Activated CD4-positive, alpha-beta T cell treated with anti-CD3 and anti-CD28 coated beads for 48 hours (primary cell): ENCODE measurements at regions not wholly inside any gene's neighbourhood (a gene's known extent, or its start where the extent isn't known, plus 50 kb on each side); places are given as distances from the start of the nearest gene placed in this dataset.

Experiments
- DNase-seq: peaks from one replicate; pipeline ENCODE4 v3.0.0-alpha.2; 2020

DNA sequence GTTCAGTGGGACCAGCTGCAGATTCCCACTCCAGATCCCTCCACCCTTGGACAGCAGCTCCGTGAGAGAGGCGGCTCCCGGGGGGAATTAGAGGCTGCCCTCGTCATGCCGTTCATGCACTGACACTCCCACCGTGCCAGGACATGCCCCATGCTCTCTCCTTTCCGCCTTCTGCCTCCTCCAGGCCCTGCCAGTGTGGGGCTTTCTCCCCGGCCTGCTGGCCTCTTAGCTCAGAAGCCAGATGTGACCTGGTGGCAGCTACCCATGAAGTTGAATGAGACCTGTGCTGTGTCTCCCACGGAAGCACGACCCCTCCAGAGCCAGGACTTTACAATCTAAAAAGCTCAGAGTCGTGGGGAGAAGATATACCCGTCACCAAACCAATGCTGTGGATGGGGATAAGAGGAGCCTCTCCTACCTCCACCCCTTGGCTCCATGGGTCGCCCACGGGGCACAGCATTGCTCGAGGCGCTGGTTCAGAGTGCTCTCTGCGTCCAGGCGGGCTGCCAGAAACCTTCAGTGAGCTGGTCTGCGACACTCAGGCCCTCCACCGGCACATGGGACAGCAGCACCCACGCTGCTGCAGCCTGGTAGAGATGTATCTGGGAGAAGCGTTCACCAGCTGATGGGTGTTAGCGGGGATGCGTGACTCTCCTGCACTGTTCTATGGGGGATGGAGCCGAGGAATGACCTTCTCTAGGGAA is 111.0 kb upstream of the GPC1 start:
- DNase-seq, result no peak

DNA sequence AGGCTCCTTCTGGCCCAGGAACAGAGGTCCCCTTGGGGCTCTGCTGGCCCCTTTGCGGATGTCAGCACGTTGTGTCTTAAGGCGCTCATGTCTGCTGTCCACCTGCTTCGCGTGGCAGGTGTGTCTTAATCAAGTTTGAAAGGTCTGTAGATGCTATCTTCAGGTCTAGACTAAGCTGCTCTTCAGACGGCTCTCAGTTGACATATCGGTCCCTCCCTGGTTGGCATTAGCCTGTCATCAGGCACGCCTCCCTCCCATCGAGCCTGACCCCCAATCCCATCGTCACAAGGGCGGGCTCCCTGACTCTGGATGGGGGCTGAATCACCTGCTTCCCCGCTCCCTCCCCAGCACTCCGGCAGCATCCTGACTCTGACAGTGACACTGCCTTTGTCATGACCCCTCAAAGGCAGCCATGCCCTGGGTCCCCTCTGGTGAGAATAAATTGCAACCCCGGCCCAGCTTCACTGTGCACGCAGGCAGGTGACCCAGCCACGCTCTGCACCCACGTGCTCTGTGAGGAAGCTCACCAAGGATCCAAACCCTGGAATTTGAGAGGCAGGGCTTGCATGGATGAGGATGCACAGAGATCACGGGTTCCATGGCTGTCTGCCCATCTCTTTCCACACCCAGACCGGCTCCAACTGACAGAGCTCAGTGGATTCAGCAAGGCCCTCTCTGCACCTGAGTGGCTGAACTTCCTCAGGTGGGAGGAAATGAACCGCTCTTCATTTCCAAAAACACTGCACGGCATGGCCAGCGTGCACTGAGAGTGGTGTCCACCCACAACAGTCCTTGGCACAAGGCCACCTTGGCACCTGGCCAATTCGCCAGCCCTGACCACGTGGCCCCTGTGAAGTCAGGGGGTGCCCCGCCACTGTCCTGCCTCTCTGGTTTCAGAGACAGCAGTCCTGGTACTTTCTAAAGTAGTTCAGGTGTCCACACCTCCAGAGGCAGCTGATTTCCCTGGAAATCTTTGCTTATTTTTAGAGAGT is 110.2 kb upstream of the GPC1 start:
- no peak for DNase-seq

DNA sequence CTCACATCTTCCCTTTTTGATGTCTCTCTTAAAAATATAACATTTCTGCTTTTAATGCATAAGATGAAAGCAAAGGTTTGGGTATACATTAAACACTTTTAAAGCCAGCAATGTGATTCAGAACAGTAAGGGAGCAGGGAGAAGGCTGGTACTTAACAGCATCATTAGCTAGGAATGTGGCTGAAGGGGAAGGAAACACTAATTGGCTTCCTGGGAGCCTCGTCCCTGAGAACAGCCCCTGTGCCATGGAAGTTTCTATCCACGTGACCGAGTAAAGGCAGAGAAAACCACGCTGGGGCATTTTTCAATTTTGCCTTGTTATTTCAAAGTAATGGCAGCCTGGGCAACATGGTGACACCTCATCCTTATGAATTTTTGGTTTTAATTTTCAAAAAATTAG is 109.2 kb upstream of the GPC1 start:
- no peak for DNase-seq

DNA sequence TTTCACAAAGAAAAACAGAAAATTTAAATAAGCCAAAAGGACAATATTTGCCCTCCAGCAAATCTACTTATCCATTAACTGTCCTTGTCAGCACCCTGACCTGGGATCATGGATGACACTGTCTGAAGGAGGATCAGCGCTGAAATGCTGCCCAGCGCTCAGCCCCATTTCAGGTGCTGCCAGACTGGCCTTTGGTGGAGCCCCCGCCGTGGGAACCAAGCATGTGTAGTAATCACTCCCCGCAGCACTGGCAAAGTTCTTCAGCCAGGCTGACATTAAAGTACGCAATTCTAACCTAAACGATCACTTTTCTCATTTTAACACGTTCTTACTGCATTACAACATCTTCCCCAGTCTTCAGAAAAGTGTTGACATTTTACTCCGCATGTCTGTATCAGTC is 108.6 kb upstream of the GPC1 start:
- no peak for DNase-seq

DNA sequence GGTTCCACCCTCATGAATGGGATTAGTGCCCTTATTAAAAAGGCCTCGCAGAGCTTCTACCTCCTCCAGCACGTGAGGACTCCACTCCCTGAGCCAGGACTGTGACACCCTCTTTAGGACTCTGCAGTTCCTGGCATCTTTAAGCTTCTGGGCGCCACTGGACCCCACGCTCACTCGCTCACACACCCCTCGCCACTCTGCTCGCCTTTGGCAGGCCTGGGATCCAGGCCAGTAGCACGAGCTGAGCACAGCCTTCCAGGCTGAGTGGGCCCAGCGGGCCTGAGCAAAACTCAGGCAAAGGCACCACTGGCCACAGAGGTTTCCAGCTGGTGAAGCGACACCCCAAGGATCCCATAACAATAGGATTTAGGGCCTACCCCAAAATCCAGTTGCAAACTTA is 107.9 kb upstream of the GPC1 start:
- DNase-seq, result no peak

GRCh38 chr2:240328526-240328925 is 106.9 kb upstream of the GPC1 start:
- no peak for DNase-seq

GRCh38 chr2:240329116-240329665 is 106.3 kb upstream of the GPC1 start:
- no peak for DNase-seq

DNA sequence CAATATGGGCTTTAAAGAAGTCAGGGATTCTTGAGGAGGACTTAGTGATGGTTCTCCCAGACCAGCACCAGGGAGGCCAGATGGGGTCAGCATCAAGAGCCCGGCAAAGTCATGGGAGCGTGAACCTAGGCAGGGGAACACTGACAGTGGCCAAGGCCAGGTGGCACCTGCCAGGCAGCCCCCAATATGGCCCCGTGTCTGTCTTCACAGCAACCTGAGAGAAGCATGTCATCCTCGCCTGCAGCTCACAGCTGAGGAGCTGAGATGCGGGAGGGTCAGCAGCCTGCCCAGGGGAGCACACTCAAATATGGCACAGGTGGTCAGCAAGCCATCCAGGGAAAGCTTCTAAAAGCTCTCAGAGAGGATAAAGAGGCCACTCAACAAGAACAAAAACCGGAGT is 105.7 kb upstream of the GPC1 start:
- DNase-seq, result no peak

- DNase-seq, result no peak
Observed at GRCh38 chr2:240333985-240334384, 101.5 kb upstream of the GPC1 start.

DNA sequence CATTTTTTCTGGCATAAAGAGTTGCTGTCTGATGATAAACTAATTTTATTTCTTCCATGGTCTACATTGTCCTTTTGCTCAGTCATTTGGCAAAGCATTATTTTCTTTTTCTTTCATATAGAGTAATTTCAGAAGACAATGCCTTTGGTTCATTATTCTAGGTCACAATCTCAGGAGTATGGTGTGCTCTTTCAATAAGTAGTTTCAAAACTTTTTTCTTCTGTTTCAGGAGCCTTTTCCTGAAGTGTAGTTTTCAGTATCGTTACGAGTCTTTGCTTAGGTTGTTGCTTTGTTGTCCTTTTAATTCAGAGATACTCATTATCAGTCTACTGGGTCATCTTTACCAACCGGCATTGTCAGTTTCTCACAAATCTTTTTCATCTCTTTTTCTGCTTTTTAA is 100.4 kb upstream of the GPC1 start:
- no peak for DNase-seq

DNA sequence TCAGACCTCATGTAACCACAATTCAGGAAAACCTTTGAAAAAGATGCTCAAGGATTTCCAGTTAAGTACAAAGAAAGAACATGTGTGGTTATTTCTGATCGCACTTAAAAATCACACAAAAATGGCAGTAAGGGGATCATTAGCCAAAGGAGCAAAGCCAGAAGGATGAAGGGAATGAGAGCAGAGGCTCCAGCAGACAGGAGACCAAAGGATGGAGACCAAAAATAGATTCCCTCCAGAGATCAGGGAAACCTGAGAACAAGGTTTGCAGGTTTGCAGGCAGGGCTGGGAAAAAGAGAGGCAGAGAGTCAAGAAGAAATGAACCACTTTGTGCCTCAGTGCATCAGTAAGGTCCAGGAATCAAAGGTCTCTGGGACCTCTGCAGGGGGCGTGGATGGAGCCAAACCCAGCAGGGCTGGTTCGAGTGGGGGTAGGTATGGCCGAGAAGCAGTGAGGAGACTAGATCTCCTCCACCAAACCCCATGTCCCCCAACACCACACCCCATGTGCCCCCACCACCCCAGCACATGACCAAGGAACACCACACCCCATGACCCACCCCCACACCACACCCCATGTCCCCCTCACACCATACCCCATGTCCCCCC is 98.5 kb upstream of the GPC1 start:
- no peak for DNase-seq

DNA sequence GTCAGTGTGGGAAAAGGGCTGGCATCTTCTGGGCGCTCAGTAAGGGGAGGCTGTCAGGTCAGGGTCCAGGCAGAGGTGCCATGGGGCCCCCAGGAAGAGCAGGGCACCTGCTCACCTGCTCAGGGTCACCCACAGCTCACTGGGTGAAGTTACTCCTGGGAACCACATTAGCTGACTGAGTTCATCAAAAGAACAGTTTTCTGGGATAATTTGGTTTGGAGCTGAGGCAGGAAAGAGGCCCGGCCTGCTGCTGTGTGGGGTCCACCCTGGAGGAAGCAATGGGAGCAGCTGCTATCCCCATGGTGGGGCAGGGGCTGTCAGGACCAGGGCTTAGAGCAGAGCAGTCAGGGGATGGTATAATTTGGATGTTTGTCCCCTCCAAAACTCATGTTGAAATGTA is 97.2 kb upstream of the GPC1 start:
- DNase-seq, result no peak

DNA sequence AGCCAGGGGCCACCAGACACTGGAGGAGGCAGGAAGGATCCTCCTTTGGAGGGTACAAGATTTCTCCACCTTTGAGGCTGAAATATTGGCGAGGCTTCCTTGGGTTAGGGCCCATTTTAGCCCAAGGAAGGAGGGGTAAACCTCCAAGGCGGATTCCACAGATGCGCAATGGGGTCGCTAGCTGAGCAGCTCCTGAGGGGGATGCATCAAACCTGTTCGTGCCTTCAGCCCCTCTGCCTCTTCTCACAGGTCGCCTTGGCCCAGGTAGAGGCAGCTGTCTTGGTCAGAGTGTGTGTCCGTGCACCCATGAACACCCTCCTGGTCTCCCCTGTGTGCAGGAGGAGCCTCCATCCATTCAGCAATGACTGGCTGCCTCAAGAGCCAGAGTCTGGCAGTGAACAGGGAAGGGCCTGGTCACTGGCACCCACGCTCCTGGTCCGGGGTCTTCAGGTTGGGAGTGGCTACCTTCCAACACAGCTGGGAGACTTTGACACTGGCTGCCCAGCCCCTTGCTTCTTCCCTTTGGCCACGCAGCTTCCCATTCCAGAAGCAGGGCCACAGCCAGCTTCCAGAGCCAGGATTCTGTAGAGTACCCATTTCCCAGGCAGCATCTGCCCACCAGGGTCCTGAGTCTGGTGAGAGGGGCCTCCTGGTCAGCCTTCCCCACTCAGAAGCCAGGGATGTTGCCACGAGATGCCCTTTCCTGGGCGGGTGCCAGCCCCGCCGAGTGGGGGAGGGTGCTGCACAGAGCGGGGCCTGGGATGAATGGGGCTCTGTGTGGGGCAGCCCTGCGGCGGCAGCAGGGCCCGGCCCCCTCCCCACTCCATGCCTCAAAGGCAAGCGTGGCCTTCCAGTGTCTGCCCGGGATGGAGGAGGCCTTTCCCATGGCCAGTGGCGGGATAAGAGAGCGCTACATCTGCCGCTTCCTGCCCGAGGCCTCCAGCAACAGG is 95.8 kb upstream of the GPC1 start:
- DNase-seq, result no peak

- DNase-seq, result no peak
Observed at GRCh38 chr2:240340361-240340761, 95.1 kb upstream of the GPC1 start.

- no peak for DNase-seq
Observed at GRCh38 chr2:240341064-240341463, 94.4 kb upstream of the GPC1 start.

DNA sequence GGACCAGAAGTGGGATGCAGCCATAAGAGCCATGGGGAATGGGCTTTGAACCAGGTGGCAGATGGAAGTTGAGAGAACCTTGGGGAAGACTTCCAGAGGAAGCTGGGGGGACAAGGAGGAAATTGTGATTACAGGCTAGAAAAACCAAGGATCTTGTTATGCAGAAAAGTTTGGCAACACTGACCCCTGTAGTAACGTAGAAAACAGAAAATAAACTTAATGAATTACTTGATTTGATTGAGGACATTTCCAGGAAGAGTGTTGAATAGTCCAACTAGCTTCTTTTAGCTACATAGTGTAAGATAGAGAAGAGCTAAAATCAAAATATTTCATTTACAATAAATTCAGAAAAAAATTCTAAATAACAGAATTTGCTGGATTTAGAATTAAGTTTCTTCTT is 91.9 kb upstream of the GPC1 start:
- no peak for DNase-seq

DNA sequence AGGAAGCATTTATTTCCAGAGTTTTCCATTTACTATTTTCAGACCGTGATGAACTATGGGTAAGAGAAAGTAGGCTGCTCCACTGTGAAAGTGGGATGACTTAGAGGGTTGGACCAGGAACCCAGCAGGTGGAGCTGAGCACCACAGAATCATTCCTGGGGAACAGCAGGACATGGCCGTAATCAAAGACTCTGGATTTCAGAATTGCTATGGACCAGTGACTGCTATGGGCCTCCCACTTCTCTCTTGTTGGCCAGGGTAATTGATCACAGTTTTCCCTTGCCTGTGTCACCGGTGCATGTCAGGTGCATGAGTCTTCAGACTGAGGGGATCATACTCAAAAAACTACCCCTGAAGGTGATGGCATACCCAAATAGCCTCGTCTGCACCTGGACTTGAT is 90.6 kb upstream of the GPC1 start:
- no peak for DNase-seq

- no peak for DNase-seq
Observed at GRCh38 chr2:240346015-240346752, 89.3 kb upstream of the GPC1 start.

DNA sequence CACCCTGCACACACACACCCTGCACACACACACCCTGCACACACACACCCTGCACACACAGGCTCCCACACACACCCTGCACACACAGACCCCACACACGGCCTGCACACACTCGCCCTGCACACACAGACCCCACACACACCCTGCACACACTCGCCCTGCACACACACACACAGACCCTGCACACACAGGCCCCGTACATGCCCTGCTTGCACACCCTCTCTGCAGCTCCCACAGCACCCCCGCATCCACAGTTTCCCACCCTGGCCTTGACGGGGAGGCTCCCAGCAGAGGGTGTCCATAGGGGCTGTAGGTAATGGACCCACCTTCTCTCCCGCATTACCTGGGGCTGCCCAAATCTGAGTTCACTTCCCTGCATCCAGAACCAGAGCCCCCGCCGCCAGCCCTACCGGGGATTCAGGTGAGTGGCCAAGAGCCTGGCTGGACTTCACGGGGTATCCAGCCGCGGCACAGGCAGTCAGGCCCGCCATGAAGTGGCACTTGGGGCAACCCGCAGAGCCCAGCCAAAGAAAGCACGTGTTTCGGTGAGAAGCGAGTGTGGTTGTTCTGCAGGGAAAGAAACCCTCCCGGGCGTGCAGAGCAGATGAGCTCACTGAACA is 88.6 kb upstream of the GPC1 start:
- no peak for DNase-seq

DNA sequence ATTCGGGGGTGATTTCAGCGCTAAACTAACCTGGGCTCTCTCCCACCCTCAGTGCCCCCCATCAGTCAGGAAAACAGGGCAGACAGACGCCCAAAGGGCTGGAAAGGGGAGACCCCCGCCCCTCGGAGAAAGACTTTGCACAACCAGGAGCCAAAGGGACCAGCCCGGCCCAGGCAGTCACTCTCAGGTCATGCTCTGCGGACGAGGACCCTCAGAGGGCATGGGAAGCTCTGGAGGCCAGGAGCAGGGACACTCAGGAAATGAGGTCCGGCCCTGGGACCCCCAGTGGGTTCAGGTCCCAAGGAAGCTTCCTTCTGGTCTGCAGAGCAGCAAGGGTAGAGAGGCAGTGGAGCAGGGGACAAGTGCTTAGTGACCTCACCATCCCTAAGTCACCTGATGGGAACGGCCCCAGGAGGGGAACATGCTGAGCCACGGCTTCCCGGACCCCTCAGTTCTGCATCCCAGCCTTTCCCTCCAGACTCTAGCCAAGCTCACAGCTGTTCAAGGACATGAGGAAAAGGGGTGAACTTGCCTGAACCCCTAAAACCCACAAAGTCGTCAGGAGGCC is 88.0 kb upstream of the GPC1 start:
- DNase-seq, result no peak
